Globus pallidus (tissue), 1 donor: ENCODE measurements at regions not wholly inside any gene's neighbourhood (a gene's known extent, or its start where the extent isn't known, plus 50 kb on each side); places are given as distances from the start of the nearest gene placed in this dataset.
A peak's percentile ranks its signal among the peaks of the same experiment; 100 is the strongest.

Source experiments
- DNase-seq: peaks from one replicate; pipeline ENCODE4 v3.0.0-alpha.2; 2015; ENCODE audit warnings: low spot score

DNA sequence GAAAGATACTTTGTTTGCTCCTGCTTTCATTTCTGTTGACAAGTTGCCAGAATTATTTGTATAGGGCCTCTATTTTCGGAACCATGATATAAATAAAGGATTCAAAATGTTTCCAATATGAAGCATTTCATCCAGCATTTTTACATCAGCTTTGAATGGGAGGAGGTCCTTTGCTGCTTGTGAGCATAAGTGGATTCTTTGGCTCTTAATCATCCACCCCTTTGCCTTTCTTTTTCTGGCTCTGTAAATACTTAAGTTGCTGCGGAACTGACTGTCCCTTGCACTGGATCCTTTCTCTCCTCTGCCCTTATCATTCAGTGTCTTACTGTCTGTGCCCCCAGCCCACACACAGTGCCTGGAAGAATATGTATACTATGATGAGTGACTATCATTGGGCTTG lies 357.3 kb upstream of the RGS6 start:
- DNase-seq: no peak

DNA sequence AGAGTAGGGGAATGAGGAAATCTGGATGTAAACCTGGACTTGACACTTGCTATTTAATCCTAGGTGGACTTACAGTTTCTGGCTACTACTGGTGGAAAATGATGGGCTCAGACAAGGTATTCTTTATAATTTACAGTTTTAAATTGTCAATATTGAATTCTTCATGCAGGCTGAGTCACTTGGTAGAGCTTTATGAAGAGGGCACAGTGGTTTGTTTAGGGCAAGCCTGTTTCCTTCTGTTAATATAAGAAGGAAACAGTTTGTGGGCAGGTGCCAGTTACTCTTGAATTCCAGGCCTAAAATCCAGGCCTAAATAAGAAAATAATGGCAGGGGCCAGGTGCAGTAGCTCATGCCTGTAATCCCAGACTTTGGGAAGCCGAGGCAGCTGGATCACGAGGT lies 355.8 kb upstream of the RGS6 start:
- no peak for DNase-seq

GRCh38 chr14:71579331-71579730 lies 352.9 kb upstream of the RGS6 start:
- no peak for DNase-seq

DNA sequence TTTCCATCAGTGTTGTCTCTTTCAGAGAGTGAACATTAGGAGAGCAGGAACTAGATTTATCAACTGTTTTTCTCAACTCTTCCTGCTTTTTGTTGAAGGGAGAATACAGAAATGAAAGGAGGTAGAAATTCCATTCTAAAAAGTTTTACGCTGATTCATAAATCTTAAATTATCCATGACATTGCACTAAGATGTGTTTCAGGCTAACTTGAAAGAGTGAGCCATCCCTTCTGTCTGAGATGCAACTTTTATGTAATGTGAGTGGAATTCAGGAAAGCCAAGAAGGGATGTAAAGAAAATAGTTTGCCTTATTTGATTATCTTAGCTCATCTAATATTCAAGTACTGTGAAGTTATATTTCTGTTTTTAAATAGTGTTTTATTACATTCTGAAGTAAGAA lies 349.5 kb upstream of the RGS6 start:
- DNase-seq: no peak

- DNase-seq: no peak
These were observed 349.0 kb upstream of the RGS6 start for GRCh38 chr14:71583194-71583593.

DNA sequence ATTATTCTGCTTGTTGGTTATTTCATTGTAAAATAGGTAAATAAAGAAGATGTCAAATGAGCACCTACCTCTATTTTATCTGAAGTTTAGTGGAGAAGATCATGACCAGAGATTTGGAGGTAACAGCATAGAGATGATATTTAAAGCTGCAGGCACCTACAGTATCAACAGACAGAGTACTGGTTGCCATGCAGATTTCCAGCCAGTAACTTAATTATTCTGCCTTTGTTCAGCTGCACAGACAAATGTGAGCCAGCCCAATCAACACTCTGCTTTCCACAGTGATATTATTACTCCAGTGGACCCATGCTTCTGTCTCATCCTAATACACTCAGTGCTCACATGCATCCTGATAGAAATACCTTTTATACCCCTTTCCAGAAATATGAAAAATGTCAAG lies 348.5 kb upstream of the RGS6 start:
- no peak for DNase-seq

DNA sequence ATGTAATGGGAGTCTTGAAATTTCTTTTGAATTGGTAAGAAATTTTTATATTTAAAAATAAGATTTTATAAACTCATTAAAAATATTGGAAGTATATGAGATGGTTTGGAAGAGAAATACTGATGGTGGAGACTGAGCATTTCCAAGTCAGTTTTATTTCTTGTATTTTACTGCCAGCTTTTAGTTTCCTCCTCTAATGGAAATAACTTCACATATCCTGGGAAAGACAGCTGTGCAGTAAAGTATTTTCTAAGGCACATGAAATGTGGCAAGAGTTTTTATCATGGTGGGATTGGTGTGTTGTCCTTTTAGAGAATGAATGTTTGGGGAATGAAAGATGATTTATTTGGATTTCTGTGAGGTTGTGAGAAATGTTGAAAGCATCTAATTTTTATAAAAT lies 346.9 kb upstream of the RGS6 start:
- no peak for DNase-seq

- peak; percentile 61 for DNase-seq
These were observed 345.9 kb upstream of the RGS6 start for GRCh38 chr14:71586131-71586897.

DNA sequence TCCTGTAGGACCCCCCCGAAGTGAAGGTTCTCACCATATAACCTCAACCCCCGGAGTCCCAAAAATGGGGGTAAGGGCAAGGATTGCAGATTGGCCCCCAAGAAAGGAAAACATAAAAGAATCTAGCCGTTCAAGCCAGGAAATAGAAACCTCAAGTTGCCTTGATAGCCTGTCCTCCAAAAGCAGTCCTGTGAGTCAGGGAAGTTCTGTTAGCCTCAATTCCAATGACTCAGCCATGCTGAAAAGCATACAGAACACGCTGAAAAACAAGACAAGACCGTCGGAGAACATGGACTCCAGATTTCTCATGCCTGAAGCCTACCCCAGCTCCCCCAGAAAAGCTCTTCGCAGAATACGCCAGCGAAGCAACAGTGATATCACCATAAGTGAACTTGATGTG lies 344.2 kb upstream of the RGS6 start:
- no peak for DNase-seq

DNA sequence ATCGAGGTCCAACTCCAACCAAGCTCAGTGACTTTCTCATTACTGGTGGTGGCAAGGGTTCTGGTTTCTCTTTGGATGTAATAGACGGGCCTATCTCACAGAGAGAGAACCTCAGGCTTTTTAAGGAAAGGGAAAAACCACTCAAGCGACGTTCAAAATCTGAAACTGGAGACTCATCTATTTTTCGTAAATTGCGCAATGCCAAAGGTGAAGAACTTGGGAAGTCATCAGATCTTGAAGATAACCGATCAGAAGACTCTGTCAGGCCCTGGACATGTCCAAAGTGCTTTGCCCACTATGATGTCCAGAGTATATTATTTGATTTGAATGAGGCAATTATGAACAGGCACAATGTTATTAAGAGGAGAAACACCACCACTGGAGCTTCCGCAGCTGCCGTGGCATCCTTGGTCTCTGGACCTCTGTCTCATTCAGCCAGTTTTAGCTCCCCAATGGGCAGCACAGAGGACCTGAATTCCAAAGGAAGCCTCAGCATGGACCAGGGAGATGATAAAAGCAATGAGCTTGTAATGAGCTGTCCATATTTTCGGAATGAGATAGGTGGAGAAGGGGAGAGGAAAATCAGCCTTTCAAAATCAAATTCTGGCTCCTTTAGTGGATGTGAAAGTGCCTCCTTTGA lies 343.5 kb upstream of the RGS6 start:
- no peak for DNase-seq

- no peak for DNase-seq
These were observed 342.6 kb upstream of the RGS6 start for GRCh38 chr14:71589609-71590008.

DNA sequence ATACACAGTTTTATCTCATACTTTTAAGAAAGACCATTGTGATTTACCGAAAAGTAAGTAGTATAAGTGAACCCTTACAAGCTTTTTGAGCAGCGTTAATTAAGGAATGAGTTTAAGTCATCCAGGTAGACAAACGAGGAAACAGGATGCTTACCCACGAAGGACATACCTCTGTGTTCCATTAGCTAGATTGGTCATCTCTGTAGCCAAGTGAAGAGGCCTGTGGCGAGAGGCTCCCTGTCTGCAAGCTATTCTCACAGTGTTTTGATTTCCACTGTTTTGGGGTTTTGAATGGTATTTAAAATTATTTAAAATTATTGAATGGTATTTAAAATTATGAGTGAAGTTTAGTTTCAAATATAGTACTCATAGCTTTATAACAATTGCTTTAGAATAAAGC lies 342.1 kb upstream of the RGS6 start:
- DNase-seq: no peak

DNA sequence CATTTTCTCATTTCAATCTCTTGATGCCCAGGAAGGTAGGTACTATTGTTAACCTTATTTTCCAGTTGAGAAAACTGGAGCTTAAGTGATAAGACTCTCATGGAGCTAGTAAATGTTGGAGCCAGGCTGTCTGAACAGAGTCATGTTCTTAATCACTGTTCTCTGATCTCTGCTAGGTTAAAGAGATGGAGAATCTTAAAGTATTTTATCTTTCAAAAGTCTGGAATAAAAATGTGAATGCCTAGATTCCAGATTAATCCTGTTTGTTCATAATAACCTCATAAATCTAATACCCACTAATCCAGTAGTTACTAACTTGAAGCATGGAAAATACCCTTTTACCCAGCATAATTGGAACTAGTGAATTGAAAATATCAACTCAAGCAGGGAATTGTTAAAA lies 341.0 kb upstream of the RGS6 start:
- DNase-seq: no peak

- DNase-seq: no peak
These were observed 340.3 kb upstream of the RGS6 start for GRCh38 chr14:71591929-71592328.

GRCh38 chr14:71592361-71592760 lies 339.9 kb upstream of the RGS6 start:
- no peak for DNase-seq

DNA sequence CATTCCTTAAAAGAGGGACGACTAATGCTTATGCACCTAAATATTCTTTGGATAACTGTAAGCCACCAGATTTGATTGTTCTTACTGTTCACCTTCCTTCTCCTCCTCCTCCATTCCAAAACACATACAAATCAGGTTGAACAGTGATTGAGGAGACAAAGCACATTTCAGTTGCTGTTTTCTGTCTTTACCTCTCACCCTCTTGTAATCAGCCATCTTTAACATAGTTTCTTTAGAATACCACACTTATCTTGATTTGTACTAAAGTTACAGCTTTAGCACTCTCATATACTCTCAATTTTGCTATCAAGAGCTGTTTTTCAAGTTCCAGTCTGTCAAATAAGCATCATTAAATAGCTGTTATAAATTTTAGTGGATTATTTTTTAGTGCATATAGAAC lies 338.3 kb upstream of the RGS6 start:
- no peak for DNase-seq

GRCh38 chr14:71594821-71595220 lies 337.4 kb upstream of the RGS6 start:
- DNase-seq: no peak

DNA sequence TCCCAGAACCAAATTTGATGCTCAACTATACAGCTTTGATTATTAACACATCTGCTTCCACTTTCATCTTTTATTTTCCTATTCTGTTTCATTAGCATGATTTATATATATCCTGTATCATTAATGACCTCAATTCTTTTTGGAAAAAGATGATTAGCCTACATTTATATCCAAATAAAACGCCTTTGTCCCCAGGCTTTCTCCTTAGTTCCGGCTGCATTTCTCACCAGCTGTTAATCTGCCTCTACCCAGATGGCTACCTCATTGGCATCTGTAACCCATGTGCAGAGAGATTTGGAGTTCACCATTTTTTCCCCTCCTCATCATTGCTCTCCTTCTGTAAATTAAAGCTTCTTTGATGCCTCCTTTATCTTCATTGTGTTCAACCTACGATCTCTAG lies 336.8 kb upstream of the RGS6 start:
- no peak for DNase-seq

DNA sequence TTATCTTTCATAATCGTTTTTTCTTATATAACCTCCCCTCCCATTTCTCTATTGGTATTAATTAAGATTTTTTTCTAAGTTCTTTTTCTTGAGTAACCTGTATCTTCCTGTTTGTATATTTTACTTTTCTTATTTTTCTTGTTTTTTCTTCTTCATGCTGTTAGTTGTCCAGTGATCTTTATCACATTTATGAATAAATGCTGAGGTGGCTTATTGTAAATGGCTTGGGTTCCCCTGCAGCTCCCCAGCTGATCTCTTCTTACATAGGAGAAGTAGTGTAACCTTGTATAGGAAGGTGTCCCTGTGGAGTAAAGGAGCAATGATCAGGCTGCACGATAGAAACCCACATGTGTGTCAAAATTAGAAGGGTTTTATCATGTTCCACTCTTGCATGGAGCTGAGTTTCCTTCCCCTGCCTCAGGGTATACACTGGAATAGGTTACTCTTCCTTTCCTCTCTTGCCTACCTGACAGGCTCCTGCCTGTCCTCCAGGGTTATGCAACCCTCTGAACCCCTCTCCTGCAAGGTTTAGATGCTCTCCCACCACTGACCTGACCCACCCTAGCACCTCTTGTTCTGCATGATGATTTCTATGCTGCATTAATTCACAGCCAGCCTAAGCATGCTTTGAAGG lies 334.8 kb upstream of the RGS6 start:
- DNase-seq: no peak

- DNase-seq: no peak
These were observed 334.1 kb upstream of the RGS6 start for GRCh38 chr14:71597955-71598660.

DNA sequence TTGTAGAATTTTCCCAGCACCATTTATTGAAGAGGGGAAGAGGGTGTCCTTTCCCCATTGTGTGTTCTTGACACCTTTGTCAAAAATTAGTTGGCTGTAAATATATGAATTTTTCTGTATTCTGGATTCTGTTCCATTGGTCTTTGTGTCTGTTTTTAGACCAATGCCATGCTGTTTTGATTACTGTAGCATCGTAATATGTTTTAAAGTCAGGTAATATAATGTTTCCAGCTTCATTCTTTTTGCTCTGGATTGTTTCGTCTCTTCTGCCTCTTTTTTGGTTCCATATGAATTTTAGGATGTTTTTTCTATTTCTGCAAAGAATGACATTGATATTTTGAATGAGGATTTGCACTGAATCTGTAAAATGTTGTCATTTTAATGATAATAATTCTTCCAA lies 331.9 kb upstream of the RGS6 start:
- DNase-seq: no peak

GRCh38 chr14:71602524-71602923 lies 329.7 kb upstream of the RGS6 start:
- no peak for DNase-seq

DNA sequence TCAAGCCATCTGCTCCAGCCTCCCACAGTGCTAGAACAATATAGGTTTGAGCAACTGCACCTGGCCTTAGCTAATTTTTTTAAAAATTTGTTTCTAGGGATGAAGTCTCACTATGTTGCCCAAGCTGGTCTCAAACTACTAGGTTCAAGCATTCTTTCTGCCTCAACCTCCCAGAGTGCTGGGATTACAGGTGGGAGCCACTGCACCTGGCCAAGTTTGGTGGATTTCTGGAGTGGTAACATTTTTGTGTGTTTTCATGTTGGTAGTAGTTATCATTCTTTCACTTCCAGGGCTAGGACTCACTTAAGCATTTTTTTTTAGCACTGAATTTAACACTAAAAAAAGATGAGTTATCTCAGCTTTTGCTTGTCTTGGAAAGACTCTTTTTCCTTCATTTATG lies 328.0 kb upstream of the RGS6 start:
- DNase-seq: no peak
